SKM-1 (cell line): ENCODE measurements at regions not wholly inside any gene's neighbourhood (a gene's known extent, or its start where the extent isn't known, plus 50 kb on each side); places are given as distances from the start of the nearest gene placed in this dataset.

ENCODE experiments used
- DNase-seq: peaks from one replicate; lab custom pipeline; 2025; ENCODE audit not compliant: unreplicated experiment; lab: John Stamatoyannopoulos, UW

GRCh38 chr9:20119566-20119965, 330.7 kb upstream of the SLC24A2 start:
- DNase-seq = no peak

- no peak for DNase-seq
Observed at GRCh38 chr9:20117986-20118385, 329.1 kb upstream of the SLC24A2 start.

- no peak for DNase-seq
Observed at GRCh38 chr9:20117482-20117881, 328.6 kb upstream of the SLC24A2 start.

- DNase-seq = no peak
Observed at GRCh38 chr9:20114974-20115373, 326.1 kb upstream of the SLC24A2 start.

GRCh38 chr9:20112205-20112783, 323.5 kb upstream of the SLC24A2 start:
- DNase-seq = no peak

- no peak for DNase-seq
Observed at GRCh38 chr9:20111173-20111843, 322.5 kb upstream of the SLC24A2 start.

- no peak for DNase-seq
Observed at GRCh38 chr9:20095430-20096092, 306.7 kb upstream of the SLC24A2 start.

- DNase-seq = no peak
Observed at GRCh38 chr9:20092561-20092960, 303.7 kb upstream of the SLC24A2 start.

GRCh38 chr9:20087481-20087880, 298.6 kb upstream of the SLC24A2 start:
- no peak for DNase-seq

- DNase-seq = no peak
Observed at GRCh38 chr9:20085842-20086241, 297.0 kb upstream of the SLC24A2 start.

GRCh38 chr9:20084125-20084524, 295.3 kb upstream of the SLC24A2 start:
- DNase-seq = no peak

- DNase-seq = no peak
Observed at GRCh38 chr9:20083390-20083789, 294.6 kb upstream of the SLC24A2 start.

GRCh38 chr9:20082831-20083230, 294.0 kb upstream of the SLC24A2 start:
- DNase-seq = no peak

GRCh38 chr9:20082406-20082805, 293.6 kb upstream of the SLC24A2 start:
- no peak for DNase-seq

- no peak for DNase-seq
Observed at GRCh38 chr9:20078246-20078645, 289.4 kb upstream of the SLC24A2 start.

- DNase-seq = no peak
Observed at GRCh38 chr9:20074291-20074690, 285.5 kb upstream of the SLC24A2 start.

GRCh38 chr9:20070336-20070735, 281.5 kb upstream of the SLC24A2 start:
- DNase-seq = no peak

- no peak for DNase-seq
Observed at GRCh38 chr9:20065796-20066700, 277.2 kb upstream of the SLC24A2 start.

GRCh38 chr9:20065046-20065445, 276.2 kb upstream of the SLC24A2 start:
- DNase-seq = no peak

- DNase-seq = no peak
Observed at GRCh38 chr9:20054734-20055133, 265.9 kb upstream of the SLC24A2 start.

- no peak for DNase-seq
Observed at GRCh38 chr9:20048985-20049384, 260.1 kb upstream of the SLC24A2 start.
